ENCODE measurements at regions not wholly inside any gene's neighbourhood (a gene's known extent, or its start where the extent isn't known, plus 50 kb on each side); places are given as distances from the start of the nearest gene placed in this dataset.
"Not testable (repeated sequence)": the region's sequence is repeated elsewhere in the genome, so short reads cannot be mapped to it uniquely, and the experiment has no call there.

GRCh38 chr1:95797761-95798160 lies 563.8 kb downstream of the RWDD3 start:
- DNase-seq = not testable (repeated sequence)

GRCh38 chr1:95806171-95806570 lies 572.2 kb downstream of the RWDD3 start:
- no peak for DNase-seq

GRCh38 chr1:95809391-95809790 lies 575.4 kb downstream of the RWDD3 start:
- no peak for DNase-seq

- DNase-seq = no peak
These were observed 581.5 kb downstream of the RWDD3 start for GRCh38 chr1:95815511-95815910.

DNA sequence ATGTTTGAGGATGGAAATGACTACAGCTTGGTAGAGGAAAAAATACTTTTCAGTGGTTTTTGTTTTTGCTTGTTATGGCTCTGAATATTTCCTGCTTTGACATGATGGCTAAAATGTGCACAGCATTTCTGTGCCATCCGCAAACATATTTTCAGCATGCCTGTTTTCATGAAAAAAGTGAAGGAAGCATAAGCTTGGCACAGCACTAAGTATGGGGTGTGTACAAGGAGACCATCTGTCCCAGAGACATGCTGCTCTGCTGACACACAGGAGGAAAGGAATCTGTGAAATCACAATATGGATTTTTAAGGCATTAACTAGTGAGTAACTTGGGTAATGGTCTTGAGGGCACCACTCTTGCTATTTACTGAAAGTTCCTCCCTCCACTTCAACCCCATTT lies 595.5 kb downstream of the RWDD3 start:
- DNase-seq = no peak

- no peak for DNase-seq
These were observed 598.4 kb downstream of the RWDD3 start for GRCh38 chr1:95832370-95832769.

- no peak for DNase-seq
These were observed 615.4 kb downstream of the RWDD3 start for GRCh38 chr1:95849439-95849838.

DNA sequence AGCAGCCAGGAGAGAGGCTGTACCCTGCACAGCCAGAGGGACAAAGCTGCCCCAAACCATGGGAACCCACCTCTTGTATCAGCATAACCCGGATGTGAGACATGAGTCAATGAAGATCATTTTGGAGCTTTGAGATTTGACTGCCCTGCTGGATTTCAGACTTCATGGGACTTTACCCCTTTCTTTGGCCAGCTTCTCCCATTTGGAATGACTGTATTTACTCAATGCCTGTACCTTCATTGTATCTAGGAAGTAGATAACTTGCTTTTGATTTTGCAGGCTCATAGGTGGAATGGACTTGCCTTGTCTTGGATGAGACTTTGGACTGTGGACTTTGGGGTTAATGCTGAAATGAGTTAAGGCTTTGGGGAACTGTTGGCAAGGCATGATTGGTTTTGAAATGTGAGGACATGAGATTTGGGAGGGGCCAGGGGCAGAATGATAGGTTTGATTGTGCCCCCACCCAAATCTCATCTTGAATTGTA lies 616.2 kb downstream of the RWDD3 start:
- DNase-seq = no peak

DNA sequence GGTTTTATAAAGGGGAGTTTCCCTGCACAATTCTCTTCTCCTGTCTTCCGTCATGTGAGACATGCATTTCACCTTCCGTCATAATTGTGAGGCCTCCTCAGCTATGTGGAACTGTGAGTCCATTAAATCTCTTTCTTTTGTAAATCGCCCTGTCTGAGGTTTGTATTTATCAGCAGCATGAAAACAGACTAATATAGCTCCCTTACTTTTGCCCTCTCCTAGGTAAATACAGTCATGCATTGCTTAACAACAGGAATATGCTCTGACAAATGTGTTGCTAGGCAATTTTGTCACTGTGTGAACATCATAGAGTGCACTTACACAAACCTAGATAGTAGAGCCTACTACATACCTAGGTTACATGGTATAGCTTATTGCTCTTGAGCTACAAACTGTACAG lies 616.8 kb downstream of the RWDD3 start:
- DNase-seq = no peak

- DNase-seq = no peak
These were observed 618.6 kb downstream of the RWDD3 start for GRCh38 chr1:95852483-95853070.

GRCh38 chr1:95854457-95854856 lies 620.4 kb downstream of the RWDD3 start:
- DNase-seq = no peak

DNA sequence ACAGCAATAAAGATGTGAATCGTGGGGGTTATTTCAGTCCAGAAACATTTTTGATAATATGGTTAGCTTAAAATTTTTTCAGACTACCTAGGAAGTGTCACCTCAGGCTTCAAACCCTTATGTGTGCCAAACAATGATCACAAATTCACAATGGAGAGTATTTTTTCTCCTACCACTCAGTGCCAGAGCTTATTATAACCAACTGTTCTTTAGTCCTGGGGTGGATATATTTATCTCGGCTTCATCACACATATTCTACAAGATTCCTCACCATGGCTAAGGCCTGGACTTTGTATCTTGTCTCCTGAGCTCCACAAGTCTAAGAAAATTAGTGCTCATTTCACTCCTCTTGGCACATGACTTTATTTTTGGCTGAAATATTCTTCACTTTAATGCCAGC lies 629.1 kb downstream of the RWDD3 start:
- DNase-seq = no peak

DNA sequence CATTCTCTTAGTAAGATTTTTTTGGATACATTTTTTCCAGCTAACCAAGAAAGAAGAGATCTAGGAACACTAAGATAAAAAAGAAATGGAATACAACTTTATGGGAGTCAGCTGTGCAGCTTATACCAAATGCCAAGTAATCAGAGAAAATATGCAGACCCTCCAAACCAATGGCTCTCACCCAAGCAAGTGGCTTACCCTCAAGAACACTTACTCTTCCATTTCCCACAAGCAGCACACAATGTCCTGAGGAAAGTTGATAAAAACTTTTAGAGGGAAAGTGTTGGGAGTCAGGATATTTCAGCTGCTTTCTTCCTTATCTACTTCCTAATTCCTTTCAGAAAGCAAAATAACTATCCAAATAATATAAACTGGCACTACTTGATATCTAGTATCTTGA lies 631.8 kb downstream of the RWDD3 start:
- no peak for DNase-seq

DNA sequence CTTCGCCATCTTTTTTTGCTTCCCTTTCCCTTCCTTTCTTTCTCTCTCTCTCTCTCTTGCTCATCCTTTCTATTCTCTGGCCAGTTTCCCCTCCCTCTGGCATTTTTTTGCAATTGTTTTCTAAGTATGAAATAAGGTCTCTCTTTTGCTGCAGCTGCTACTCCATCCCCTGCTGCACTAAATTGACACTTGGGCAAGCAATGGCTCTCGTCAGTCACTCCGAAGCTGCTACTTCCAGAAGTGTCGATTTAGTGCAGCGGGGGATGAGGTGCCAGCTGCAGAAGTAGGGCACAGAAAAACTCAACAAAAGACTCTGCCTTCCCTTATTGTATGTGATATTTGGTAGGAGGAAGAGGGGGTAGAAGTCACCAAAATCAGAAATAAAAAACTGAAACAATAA lies 642.3 kb downstream of the RWDD3 start:
- DNase-seq = no peak

DNA sequence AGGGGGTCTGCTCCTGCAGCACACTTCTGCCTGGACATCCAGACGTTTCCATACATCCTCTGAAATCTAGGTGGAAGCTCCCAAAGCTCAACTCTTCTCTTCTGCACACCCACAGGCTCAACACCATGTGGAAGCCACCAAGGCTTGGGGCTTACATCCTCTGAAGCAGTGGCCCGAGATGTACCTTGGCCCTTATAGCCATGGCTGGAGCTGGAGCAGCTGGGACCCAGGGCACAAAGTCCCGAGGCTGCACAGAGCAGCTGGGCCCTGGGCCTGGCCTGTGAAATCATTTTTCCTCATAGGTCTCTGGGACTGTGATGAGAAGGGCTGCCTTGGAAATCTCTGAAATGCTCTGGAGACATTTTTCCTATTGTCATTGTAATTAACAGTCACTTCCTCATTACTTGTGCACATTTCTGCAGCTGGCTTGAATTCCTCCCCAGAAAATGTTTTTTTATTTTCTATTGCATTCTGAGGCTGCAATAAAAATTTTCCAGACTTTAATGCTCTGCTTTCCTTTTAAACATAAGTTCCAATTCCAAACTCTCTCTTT lies 645.6 kb downstream of the RWDD3 start:
- no peak for DNase-seq

- no peak for DNase-seq
These were observed 655.0 kb downstream of the RWDD3 start for GRCh38 chr1:95888941-95889390.

- no peak for DNase-seq
These were observed 655.4 kb downstream of the RWDD3 start for GRCh38 chr1:95889400-95889799.

DNA sequence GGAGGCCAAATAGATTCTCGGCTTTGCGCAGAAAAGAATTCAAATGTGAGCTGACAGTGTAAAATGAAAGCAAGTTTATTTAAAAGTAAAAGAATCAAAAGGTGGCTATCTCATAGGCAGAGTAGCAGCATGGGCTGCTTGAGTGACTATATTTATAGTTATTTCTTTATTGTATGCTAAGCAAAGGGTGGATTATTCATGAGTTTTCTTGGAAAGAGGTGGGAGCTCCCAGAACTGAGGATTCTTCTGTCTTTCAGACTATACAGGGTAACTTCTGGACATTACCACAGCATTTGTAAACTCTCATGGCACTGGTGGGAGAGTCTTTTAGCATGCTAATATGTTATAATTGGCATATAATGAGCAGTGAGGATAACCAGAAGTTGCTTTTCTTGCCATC lies 659.9 kb downstream of the RWDD3 start:
- DNase-seq = no peak

GRCh38 chr1:95903060-95903459 lies 669.0 kb downstream of the RWDD3 start:
- no peak for DNase-seq

DNA sequence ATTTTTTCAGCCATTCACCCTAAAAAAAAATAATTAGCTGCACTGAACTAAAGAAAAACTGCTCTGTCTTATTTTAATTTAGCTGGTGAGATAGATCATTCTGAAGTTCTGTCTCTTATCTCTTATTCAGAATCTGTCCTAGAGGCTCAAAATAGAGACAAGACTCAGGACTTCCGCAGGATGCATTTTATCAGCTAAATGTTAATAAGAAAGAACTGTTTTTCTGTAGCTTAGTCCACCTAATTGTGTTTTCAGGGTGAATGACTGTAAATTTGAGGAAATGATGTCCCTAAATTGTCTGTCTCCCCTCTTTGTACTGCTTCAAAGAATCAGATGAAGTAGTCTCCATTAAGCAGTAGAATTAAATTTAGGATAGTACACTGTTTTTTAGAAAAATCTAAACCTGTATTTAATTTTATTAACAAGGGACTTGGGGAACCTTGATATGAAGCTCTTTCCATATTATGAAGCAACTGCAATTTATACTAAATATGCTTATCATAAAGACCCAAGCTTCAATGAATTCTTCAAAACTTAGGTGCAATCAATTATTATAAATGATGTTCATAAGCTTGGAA lies 671.9 kb downstream of the RWDD3 start:
- no peak for DNase-seq

DNA sequence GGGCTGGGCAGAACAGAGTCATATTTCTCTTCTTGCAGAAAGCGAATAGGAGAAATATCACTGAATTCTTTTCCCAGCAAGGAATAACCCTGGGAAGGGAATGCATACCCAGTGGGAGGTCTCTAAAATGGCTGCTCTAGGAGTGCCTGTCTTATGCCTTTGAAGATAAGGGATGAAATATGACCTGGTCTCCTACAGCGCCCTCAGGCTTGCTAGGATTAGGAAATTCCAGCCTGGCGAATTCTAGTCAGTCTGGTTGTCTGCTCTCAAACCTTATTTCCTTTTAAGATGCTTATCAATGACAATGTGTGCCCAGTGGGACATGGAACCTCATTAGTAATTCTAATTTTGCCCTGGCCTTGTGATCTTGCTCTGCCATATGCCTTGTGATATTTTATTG lies 677.7 kb downstream of the RWDD3 start:
- DNase-seq = not testable (repeated sequence)

GRCh38 chr1:95916616-95917015 lies 682.6 kb downstream of the RWDD3 start:
- no peak for DNase-seq

DNA sequence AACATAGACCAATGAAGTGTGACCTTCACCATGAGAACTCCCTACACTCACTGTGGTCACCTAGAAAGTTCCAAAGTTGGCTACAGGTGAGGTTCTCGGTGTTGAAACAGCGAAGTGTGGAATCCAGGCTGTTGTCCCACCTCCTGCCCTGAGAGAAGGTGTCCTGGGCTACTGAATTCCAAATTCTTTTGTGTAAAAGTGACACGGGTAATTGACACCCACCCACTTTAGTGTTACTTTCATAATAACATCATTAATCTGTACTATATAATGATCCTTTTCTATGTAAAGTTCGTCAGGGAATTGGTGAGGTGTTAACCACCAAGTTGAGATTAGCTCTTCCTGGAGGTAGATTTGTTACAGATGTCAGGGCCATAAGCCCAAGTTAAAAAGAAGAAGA lies 690.7 kb downstream of the RWDD3 start:
- no peak for DNase-seq

DNA sequence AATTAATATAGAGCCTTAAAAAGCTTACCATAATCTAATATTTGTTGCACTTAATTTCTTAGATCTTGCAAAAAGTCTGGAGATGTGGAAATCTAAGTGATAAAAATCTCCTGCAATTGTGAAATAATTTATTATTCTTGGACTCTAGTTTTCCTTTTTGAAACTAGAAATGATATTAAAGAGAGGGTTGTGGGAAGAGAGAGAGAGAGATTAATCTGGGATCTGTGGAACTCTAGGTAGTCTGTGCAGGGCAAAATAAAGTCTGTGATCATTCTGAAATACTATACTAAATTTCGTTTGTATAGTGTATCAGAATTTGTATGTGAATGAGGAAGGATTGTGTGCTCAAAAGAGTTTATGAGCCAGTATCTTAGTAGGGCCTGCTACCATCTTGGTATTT lies 692.3 kb downstream of the RWDD3 start:
- DNase-seq = no peak

GRCh38 chr1:95927061-95927460 lies 693.1 kb downstream of the RWDD3 start:
- DNase-seq = no peak

All from T-helper 2 cell (primary cell).